ENCODE measurements at regions not wholly inside any gene's neighbourhood (a gene's known extent, or its start where the extent isn't known, plus 50 kb on each side); places are given as distances from the start of the nearest gene placed in this dataset.

DNA sequence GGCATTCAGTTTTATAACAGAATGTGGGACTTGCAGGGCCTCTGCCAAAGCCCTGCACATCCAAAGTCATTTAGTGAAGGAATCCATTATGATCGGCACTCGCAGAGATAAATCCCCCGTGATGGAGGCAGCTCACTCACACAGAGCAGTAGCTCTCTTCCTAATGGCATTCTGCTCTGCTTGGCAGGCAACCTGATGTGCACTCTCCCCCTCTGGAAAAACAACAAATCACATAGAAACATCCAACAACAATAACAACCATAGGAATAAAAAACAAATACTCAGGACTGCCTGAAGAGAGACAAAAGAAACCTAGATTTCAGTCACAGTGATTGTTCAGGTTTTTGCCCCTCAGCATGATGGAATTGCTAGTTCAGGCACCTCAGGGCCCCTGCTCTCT is 59.7 kb downstream of the NAA11 start:
- TF ChIP-seq, protein P1, sequence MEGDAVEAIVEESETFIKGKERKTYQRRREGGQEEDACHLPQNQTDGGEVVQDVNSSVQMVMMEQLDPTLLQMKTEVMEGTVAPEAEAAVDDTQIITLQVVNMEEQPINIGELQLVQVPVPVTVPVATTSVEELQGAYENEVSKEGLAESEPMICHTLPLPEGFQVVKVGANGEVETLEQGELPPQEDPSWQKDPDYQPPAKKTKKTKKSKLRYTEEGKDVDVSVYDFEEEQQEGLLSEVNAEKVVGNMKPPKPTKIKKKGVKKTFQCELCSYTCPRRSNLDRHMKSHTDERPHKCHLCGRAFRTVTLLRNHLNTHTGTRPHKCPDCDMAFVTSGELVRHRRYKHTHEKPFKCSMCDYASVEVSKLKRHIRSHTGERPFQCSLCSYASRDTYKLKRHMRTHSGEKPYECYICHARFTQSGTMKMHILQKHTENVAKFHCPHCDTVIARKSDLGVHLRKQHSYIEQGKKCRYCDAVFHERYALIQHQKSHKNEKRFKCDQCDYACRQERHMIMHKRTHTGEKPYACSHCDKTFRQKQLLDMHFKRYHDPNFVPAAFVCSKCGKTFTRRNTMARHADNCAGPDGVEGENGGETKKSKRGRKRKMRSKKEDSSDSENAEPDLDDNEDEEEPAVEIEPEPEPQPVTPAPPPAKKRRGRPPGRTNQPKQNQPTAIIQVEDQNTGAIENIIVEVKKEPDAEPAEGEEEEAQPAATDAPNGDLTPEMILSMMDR (IDR thresholded peaks at IDR 0.05; ENCODE audit: insufficient read depth, low read length) = no peak
- TF ChIP-seq SPI1 (IDR thresholded peaks at IDR 0.05; ENCODE audit: borderline replicate concordance, low read depth) = no peak
- TF ChIP-seq POLR2AphosphoS5 (IDR thresholded peaks at IDR 0.05; ENCODE audit: low read depth) = no peak
- TF ChIP-seq, protein P2, sequence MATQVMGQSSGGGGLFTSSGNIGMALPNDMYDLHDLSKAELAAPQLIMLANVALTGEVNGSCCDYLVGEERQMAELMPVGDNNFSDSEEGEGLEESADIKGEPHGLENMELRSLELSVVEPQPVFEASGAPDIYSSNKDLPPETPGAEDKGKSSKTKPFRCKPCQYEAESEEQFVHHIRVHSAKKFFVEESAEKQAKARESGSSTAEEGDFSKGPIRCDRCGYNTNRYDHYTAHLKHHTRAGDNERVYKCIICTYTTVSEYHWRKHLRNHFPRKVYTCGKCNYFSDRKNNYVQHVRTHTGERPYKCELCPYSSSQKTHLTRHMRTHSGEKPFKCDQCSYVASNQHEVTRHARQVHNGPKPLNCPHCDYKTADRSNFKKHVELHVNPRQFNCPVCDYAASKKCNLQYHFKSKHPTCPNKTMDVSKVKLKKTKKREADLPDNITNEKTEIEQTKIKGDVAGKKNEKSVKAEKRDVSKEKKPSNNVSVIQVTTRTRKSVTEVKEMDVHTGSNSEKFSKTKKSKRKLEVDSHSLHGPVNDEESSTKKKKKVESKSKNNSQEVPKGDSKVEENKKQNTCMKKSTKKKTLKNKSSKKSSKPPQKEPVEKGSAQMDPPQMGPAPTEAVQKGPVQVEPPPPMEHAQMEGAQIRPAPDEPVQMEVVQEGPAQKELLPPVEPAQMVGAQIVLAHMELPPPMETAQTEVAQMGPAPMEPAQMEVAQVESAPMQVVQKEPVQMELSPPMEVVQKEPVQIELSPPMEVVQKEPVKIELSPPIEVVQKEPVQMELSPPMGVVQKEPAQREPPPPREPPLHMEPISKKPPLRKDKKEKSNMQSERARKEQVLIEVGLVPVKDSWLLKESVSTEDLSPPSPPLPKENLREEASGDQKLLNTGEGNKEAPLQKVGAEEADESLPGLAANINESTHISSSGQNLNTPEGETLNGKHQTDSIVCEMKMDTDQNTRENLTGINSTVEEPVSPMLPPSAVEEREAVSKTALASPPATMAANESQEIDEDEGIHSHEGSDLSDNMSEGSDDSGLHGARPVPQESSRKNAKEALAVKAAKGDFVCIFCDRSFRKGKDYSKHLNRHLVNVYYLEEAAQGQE (IDR thresholded peaks at IDR 0.05; ENCODE audit: insufficient replicate concordance, low read depth) = no peak

Data from HL-60 (cell line).